Uterus (tissue), 3 donors: ENCODE measurements at regions not wholly inside any gene's neighbourhood (a gene's known extent, or its start where the extent isn't known, plus 50 kb on each side); places are given as distances from the start of the nearest gene placed in this dataset.

Experiments used
- DNase-seq, 2 donors: peaks; one replicate each; pipeline ENCODE4 v3.0.0-alpha.2; 2019 to 2020
- H3K27ac ChIP-seq, 2 donors: fragments of 200-600 bp; sonication (generic); 1 replicate in 1 of 2; 2 replicates in 1 of 2; pipeline ENCODE4 v1.5.1; 2016 to 2018
- H3K27me3 ChIP-seq, 2 donors: fragments of 200-600 bp; sonication (generic); one replicate each; pipeline ENCODE4 v1.5.1; 2018 to 2019; ENCODE audit warnings: control low read depth in 1 of 2
- H3K36me3 ChIP-seq, 2 donors: fragments of 200-600 bp; sonication (generic); one replicate each; pipeline ENCODE4 v1.5.1; 2019; ENCODE audit warnings: control low read depth in 1 of 2
- H3K4me1 ChIP-seq, 2 donors: fragments of 200-600 bp; sonication (generic); one replicate each; pipeline ENCODE4 v1.5.1; 2018 to 2019; ENCODE audit warnings: control low read depth in 1 of 2
- H3K4me3 ChIP-seq, 2 donors: fragments of 200-600 bp; sonication (generic); 1 replicate in 1 of 2; 2 replicates in 1 of 2; pipeline ENCODE4 v1.5.1; 2018 to 2019; ENCODE audit warnings: mild to moderate bottlenecking in 1 of 2
- H3K9me3 ChIP-seq, 2 donors: fragments of 200-600 bp; sonication (generic); one replicate each; pipeline ENCODE4 v1.5.1; 2019; ENCODE audit warnings: control low read depth in 1 of 2
- CTCF ChIP-seq, 4 experiments: fragments of 200-600 bp in 2 of 4; fragments of 450-650 bp in 2 of 4; sonication (generic) in 2 of 4; IDR thresholded peaks; one replicate each; pipeline ENCODE4 v1.5.1; 2016 to 2019; ENCODE audit warnings: antibody characterized with exemption in 4 of 4, mild to moderate bottlenecking in 2 of 4, moderate library complexity in 1 of 4
- POLR2A ChIP-seq, 2 donors: fragments of 450-650 bp; IDR thresholded peaks; one replicate each; pipeline ENCODE4 v1.6.1; 2016; ENCODE audit warnings: antibody characterized with exemption in 2 of 2, mild to moderate bottlenecking in 1 of 2, moderate library complexity in 1 of 2
- intact Hi-C: fragments of 100-400 bp; cut with DNase I; formaldehyde crosslinking; loops from one replicate; pipeline ENCODE4 v1.15.1; 2023; ENCODE audit warnings: low total_unique reads
- donor health status: DM: yes; HTN: yes; CAD: no.

DNA sequence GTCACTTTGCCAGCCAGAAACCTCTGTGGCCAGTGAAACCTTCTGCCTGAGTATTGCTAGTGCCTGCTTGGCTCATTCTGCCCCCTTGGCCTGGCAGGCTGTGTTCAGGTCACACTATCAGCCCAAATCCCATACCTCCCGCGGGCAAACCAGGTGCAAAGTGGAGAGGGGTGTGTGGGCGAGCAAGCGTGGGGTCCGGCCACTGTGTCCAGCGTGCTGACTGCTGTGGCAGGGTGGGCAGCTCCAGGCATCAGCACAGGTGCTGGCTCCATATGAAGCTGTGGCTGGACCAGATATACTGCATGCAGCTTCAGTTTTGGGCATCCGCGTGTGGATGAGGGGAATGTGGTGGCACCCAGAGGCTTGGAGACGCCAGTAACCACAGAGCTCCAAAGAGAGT lies 576.5 kb upstream of the EDIL3 start:
- H3K27ac ChIP-seq, result no peak overlapping the region
- no peaks in the 10 kb centered on the region for H3K36me3 ChIP-seq
- H3K9me3 ChIP-seq, result no peaks in the 10 kb centered on the region
- DNase-seq, result no peak
- TF ChIP-seq CTCF (IDR thresholded peaks at IDR 0.05) (no peak), POLR2A (IDR thresholded peaks at IDR 0.05) (no peak)
- intact Hi-C loops, result no loop called here
- no peak overlapping the region for H3K4me3 ChIP-seq
- no peaks in the 10 kb centered on the region for H3K27me3 ChIP-seq
- H3K4me1 ChIP-seq, result no peaks in the 10 kb centered on the region

- Histone ChIP-seq H3K4me1 (no peaks in the 10 kb centered on the region), H3K4me3 (no peak overlapping the region), H3K9me3 (no peaks in the 10 kb centered on the region), H3K27me3 (no peaks in the 10 kb centered on the region), H3K27ac (no peak overlapping the region), H3K36me3 (no peaks in the 10 kb centered on the region)
- DNase-seq, result no peak
- TF ChIP-seq CTCF (IDR thresholded peaks at IDR 0.05), result no peak
- no peak for TF ChIP-seq POLR2A (IDR thresholded peaks at IDR 0.05)
- intact Hi-C loops, result no loop called here
Measured at GRCh38 chr5:84961903-84962302, 577.2 kb upstream of the EDIL3 start.

- Histone ChIP-seq H3K4me1 (no peaks in the 10 kb centered on the region), H3K4me3 (no peak overlapping the region), H3K27ac (no peak overlapping the region), H3K36me3 (no peaks in the 10 kb centered on the region), H3K9me3 (no peaks in the 10 kb centered on the region), H3K27me3 (no peaks in the 10 kb centered on the region)
- no peak for DNase-seq
- intact Hi-C loops, result no loop called here
- TF ChIP-seq CTCF (IDR thresholded peaks at IDR 0.05) (no peak), POLR2A (IDR thresholded peaks at IDR 0.05) (no peak)
Measured at GRCh38 chr5:84983093-84983492, 598.4 kb upstream of the EDIL3 start.

- H3K27me3 ChIP-seq, result no peaks in the 10 kb centered on the region
- no peak overlapping the region for H3K4me3 ChIP-seq
- no peaks in the 10 kb centered on the region for H3K9me3 ChIP-seq
- H3K36me3 ChIP-seq, result no peaks in the 10 kb centered on the region
- no peaks in the 10 kb centered on the region for H3K4me1 ChIP-seq
- intact Hi-C loops, result no loop called here
- TF ChIP-seq CTCF (IDR thresholded peaks at IDR 0.05) (no peak), POLR2A (IDR thresholded peaks at IDR 0.05) (no peak)
- H3K27ac ChIP-seq, result no peak overlapping the region
- DNase-seq, result no peak
Measured at GRCh38 chr5:84985148-84985547, 600.5 kb upstream of the EDIL3 start.

GRCh38 chr5:84986688-84987087 lies 602.0 kb upstream of the EDIL3 start:
- no peaks in the 10 kb centered on the region for H3K36me3 ChIP-seq
- intact Hi-C loops, result no loop called here
- H3K4me1 ChIP-seq, result no peaks in the 10 kb centered on the region

More at GRCh38 chr5:84986688-84987087, 602.0 kb upstream of the EDIL3 start:
- H3K27ac ChIP-seq, result no peak overlapping the region
- no peak overlapping the region for H3K4me3 ChIP-seq
- H3K9me3 ChIP-seq, result no peaks in the 10 kb centered on the region
- TF ChIP-seq CTCF (IDR thresholded peaks at IDR 0.05) (no peak), POLR2A (IDR thresholded peaks at IDR 0.05) (no peak)
- no peaks in the 10 kb centered on the region for H3K27me3 ChIP-seq
- DNase-seq, result no peak
